H9 (cell line): ENCODE measurements at regions not wholly inside any gene's neighbourhood (a gene's known extent, or its start where the extent isn't known, plus 50 kb on each side); places are given as distances from the start of the nearest gene placed in this dataset.

Experiments
- DNase-seq: peaks from one replicate; pipeline ENCODE4 v3.0.0-alpha.2; 2017
- H2AFZ ChIP-seq: one replicate; pipeline ENCODE4 v1.6.1; 2013; ENCODE audit warnings: mild to moderate bottlenecking, low read length, control low read depth, moderate library complexity
- H2AK5ac ChIP-seq: 2 replicates; pipeline ENCODE4 v1.6.1; 2013; ENCODE audit warnings: low read length, control low read depth, mixed read lengths; ENCODE audit not compliant: insufficient read length
- H2BK120ac ChIP-seq: one replicate; pipeline ENCODE4 v1.6.1; 2013; ENCODE audit warnings: low read depth, mild to moderate bottlenecking, low read length, control low read depth, inconsistent platforms; ENCODE audit not compliant: poor library complexity, severe bottlenecking
- H2BK12ac ChIP-seq: 2 replicates; pipeline ENCODE4 v1.6.1; 2013; ENCODE audit warnings: low read length, control low read depth, mixed read lengths, low read depth; ENCODE audit not compliant: insufficient read length
- H2BK15ac ChIP-seq: 2 replicates; pipeline ENCODE4 v1.6.1; 2013; ENCODE audit warnings: low read depth, low read length, control low read depth
- H2BK20ac ChIP-seq: one replicate; pipeline ENCODE4 v1.6.1; 2013; ENCODE audit warnings: low read depth, mild to moderate bottlenecking, low read length, control low read depth, inconsistent platforms; ENCODE audit not compliant: poor library complexity, severe bottlenecking
- H2BK5ac ChIP-seq: 2 replicates; pipeline ENCODE4 v1.6.1; 2013; ENCODE audit warnings: low read length, control low read depth, mixed read lengths; ENCODE audit not compliant: insufficient read length
- H3K14ac ChIP-seq: 2 replicates; pipeline ENCODE4 v1.6.1; 2013; ENCODE audit warnings: low read length, control low read depth; ENCODE audit not compliant: insufficient read depth
- H3K18ac ChIP-seq: 2 replicates; pipeline ENCODE4 v1.6.1; 2013; ENCODE audit warnings: low read depth, mild to moderate bottlenecking, mixed read lengths, low read length, control low read depth; ENCODE audit not compliant: insufficient read length
- H3K23ac ChIP-seq: 2 replicates; pipeline ENCODE4 v1.6.1; 2013; ENCODE audit warnings: low read length, control low read depth, mixed read lengths, low read depth; ENCODE audit not compliant: insufficient read length
- H3K23me2 ChIP-seq: 2 replicates; pipeline ENCODE4 v1.6.1; 2013; ENCODE audit warnings: low read depth, mild to moderate bottlenecking, mixed read lengths, low read length, control low read depth; ENCODE audit not compliant: insufficient read length, poor library complexity, severe bottlenecking
- H3K27ac ChIP-seq: 2 replicates; pipeline ENCODE4 v1.5.1; 2013; ENCODE audit warnings: low read length, control low read depth, mixed read lengths, low read depth; ENCODE audit not compliant: insufficient read length
- H3K27me3 ChIP-seq: 2 replicates; pipeline ENCODE4 v1.6.1; 2013; ENCODE audit warnings: low read length, control low read depth, inconsistent platforms; ENCODE audit not compliant: insufficient read depth
- H3K4ac ChIP-seq: 2 replicates; pipeline ENCODE4 v1.6.1; 2013; ENCODE audit warnings: low read depth, mild to moderate bottlenecking, control low read depth, inconsistent platforms, low read length, moderate library complexity
- H3K4me1 ChIP-seq: 2 replicates; pipeline ENCODE4 v1.6.1; 2013; ENCODE audit warnings: low read length, control low read depth, inconsistent platforms; ENCODE audit not compliant: insufficient read depth
- H3K4me2 ChIP-seq: 2 replicates; pipeline ENCODE4 v1.6.1; 2013; ENCODE audit warnings: low read length, control low read depth, mixed read lengths; ENCODE audit not compliant: insufficient read length, insufficient read depth
- H3K56ac ChIP-seq: 2 replicates; pipeline ENCODE4 v1.6.1; 2013; ENCODE audit warnings: low read depth, mild to moderate bottlenecking, mixed read lengths, low read length, control low read depth; ENCODE audit not compliant: insufficient read length
- H3K79me1 ChIP-seq: 2 replicates; pipeline ENCODE4 v1.6.1; 2013; ENCODE audit warnings: low read depth, mild to moderate bottlenecking, moderate library complexity, low read length, control low read depth, inconsistent platforms; ENCODE audit not compliant: insufficient read depth, poor library complexity, severe bottlenecking
- H3K79me2 ChIP-seq: 2 replicates; pipeline ENCODE4 v1.6.1; 2013; ENCODE audit warnings: low read length, control low read depth, inconsistent platforms; ENCODE audit not compliant: insufficient read depth
- H3K9ac ChIP-seq: 2 replicates; pipeline ENCODE4 v1.6.1; 2013; ENCODE audit warnings: low read length, control low read depth, mixed read lengths; ENCODE audit not compliant: insufficient read length; ENCODE audit errors: extremely low read depth
- H3K9me3 ChIP-seq: one replicate; pipeline ENCODE4 v1.6.1; 2013; ENCODE audit warnings: low read depth, low read length, inconsistent platforms; ENCODE audit not compliant: control insufficient read depth
- H3T11ph ChIP-seq: one replicate; pipeline ENCODE4 v1.6.1; 2013; ENCODE audit warnings: mild to moderate bottlenecking, low read length, control low read depth, inconsistent platforms
- H4K20me1 ChIP-seq: one replicate; pipeline ENCODE4 v1.6.1; 2013; ENCODE audit not compliant: control insufficient read depth, insufficient read length, insufficient read depth
- H4K5ac ChIP-seq: 2 replicates; pipeline ENCODE4 v1.6.1; 2013; ENCODE audit warnings: low read depth, mild to moderate bottlenecking, mixed read lengths, low read length, control low read depth; ENCODE audit not compliant: insufficient read length
- H4K8ac ChIP-seq: replicated peaks from 2 replicates; pipeline ENCODE4 v1.6.1; 2013; ENCODE audit warnings: low read length, control low read depth, mixed read lengths, low read depth; ENCODE audit not compliant: insufficient read length
- H4K91ac ChIP-seq: 2 replicates; pipeline ENCODE4 v1.6.1; 2013; ENCODE audit warnings: low read depth, mild to moderate bottlenecking, moderate library complexity, mixed read lengths, low read length, control low read depth; ENCODE audit not compliant: insufficient read length
- H3K27ac Mint-ChIP-seq, 3 experiments: 2 replicates in 2 of 3; 3 replicates in 1 of 3; pipeline ENCODE4 v1.8.0; 2020 to 2021; ENCODE audit warnings: mixed read lengths in 3 of 3, mild to moderate bottlenecking in 1 of 3, moderate library complexity in 1 of 3
- H3K27me3 Mint-ChIP-seq: 2 replicates; pipeline ENCODE4 v1.8.0; 2021; ENCODE audit warnings: low read depth, mild to moderate bottlenecking, moderate library complexity, mixed read lengths
- H3K36me3 Mint-ChIP-seq, 3 experiments: 2 replicates in 2 of 3; 3 replicates in 1 of 3; pipeline ENCODE4 v1.8.0; 2020 to 2021; ENCODE audit warnings: low read depth in 3 of 3, mixed read lengths in 3 of 3; ENCODE audit not compliant: insufficient read depth in 1 of 3
- H3K4me1 Mint-ChIP-seq, 2 experiments: 2 replicates each; pipeline ENCODE4 v1.8.0; 2020; ENCODE audit warnings: mixed read lengths in 2 of 2
- H3K4me3 Mint-ChIP-seq, 2 experiments: 2 replicates in 1 of 2; 3 replicates in 1 of 2; pipeline ENCODE4 v1.8.0; 2020 to 2021; ENCODE audit warnings: mild to moderate bottlenecking in 2 of 2, mixed read lengths in 2 of 2, moderate library complexity in 1 of 2
- H3K9me3 Mint-ChIP-seq, 2 experiments: 2 replicates in 1 of 2; 3 replicates in 1 of 2; pipeline ENCODE4 v1.8.0; 2020; ENCODE audit warnings: mild to moderate bottlenecking in 2 of 2, mixed read lengths in 2 of 2, moderate library complexity in 1 of 2
- CTCF ChIP-seq: fragments of 200-600 bp; sonication (generic); conservative IDR thresholded peaks from 3 replicates; pipeline ENCODE4 v1.8.0; 2021; ENCODE audit warnings: antibody characterized with exemption, mild to moderate bottlenecking
- WGBS: extraction: QIAGEN DNeasy Blood & Tissue Kit; methylation state at CpG from one replicate; pipeline ENCODE4 v1.1.7; 2013; ENCODE audit warnings: missing lambda C conversion rate, low lambda C conversion rate, mixed read lengths; ENCODE audit not compliant: insufficient read length; ENCODE audit errors: extremely low coverage; 5-methylcytosine and 5-hydroxymethylcytosine counted together

DNA sequence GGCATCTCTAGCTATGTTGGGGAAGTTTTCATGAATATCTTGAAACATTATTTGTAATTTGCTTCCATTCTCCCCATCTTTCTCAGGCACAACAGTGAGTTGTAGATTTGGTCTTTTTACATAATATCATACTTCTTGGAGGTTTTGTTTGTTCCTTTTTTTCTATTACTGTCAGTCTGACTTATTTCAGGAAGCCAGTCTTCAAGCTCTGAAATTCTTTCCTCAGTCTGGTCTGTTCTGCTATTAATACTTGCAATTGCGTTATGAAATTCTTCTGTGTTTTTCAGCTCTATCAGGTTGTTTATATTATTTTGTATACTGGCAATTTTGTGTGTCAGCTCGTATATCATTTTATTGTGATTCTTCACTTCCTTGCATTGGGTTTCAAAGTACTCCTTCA is 424.6 kb upstream of the PTBP2 start:
- Mint-ChIP-seq H3K27me3 (no peaks in the 10 kb centered on the region), H3K36me3 (no peaks in the 10 kb centered on the region; a peak in 2 of 7 replicates), H3K4me1 (no peaks in the 10 kb centered on the region; a peak in 1 of 4 replicates), H3K4me3 (no peak overlapping the region), H3K27ac (no peak overlapping the region), H3K9me3 (no peaks in the 10 kb centered on the region; a peak in 1 of 5 replicates)
- H3K79me2 ChIP-seq, result no peaks in the 10 kb centered on the region
- H3K27ac ChIP-seq, result no peak overlapping the region
- no peak overlapping the region for H3K9ac ChIP-seq
- no peak overlapping the region for H2AFZ ChIP-seq
- no peak overlapping the region for H3K18ac ChIP-seq
- H3K23me2 ChIP-seq, result no peaks in the 10 kb centered on the region
- H3K27me3 ChIP-seq, result no peaks in the 10 kb centered on the region
- TF ChIP-seq CTCF, result no peak
- no CpG with 5 or more reads among the region's 2 CpGs for WGBS
- H2AK5ac ChIP-seq, result no peak overlapping the region
- H3K56ac ChIP-seq, result no peak overlapping the region
- H2BK120ac ChIP-seq, result no peak overlapping the region
- no peak for DNase-seq
- H3K9me3 ChIP-seq, result no peaks in the 10 kb centered on the region
- no peak overlapping the region for H2BK15ac ChIP-seq
- no peak overlapping the region for H3K4me2 ChIP-seq
- no peak overlapping the region for H2BK5ac ChIP-seq
- no peaks in the 10 kb centered on the region for H4K20me1 ChIP-seq
- no peak overlapping the region for H4K5ac ChIP-seq
- no peaks in the 10 kb centered on the region for H3K4me1 ChIP-seq
- H4K8ac ChIP-seq, result no peak overlapping the region
- H3K4ac ChIP-seq, result no peak overlapping the region
- no peak overlapping the region for H3K14ac ChIP-seq
- no peak overlapping the region for H2BK20ac ChIP-seq
- no peak overlapping the region for H3T11ph ChIP-seq
- H3K23ac ChIP-seq, result no peak overlapping the region
- no peak overlapping the region for H4K91ac ChIP-seq
- no peaks in the 10 kb centered on the region for H3K79me1 ChIP-seq
- H2BK12ac ChIP-seq, result no peak overlapping the region
